BJ (cell line): ENCODE measurements at regions not wholly inside any gene's neighbourhood (a gene's known extent, or its start where the extent isn't known, plus 50 kb on each side); places are given as distances from the start of the nearest gene placed in this dataset.

Source experiments
- CTCF ChIA-PET: fragments of 350-600 bp; formaldehyde crosslinking; extraction: SDS; loops from one replicate; lab custom pipeline; 2021; ENCODE audit warnings: antibody characterized with exemption, inconsistent platforms; lab: Yijun Ruan, JAX
- POLR2A ChIA-PET: fragments of 300-600 bp; sonication (Branson Sonifier 250); formaldehyde crosslinking; extraction: SDS; loops from one replicate; lab custom pipeline; 2021; ENCODE audit warnings: antibody characterized with exemption; lab: Charles Lee
- DNase-seq: peaks from one replicate; pipeline ENCODE4 v3.0.0-alpha.2; 2011; ENCODE audit warnings: low read depth
- H3K27me3 ChIP-seq: 2 replicates; pipeline ENCODE4 v1.6.0; 2011; ENCODE audit warnings: low read length; ENCODE audit not compliant: control insufficient read depth, insufficient read depth
- H3K36me3 ChIP-seq: 2 replicates; pipeline ENCODE4 v1.5.1; 2011; ENCODE audit warnings: low read length; ENCODE audit not compliant: control insufficient read depth, insufficient read depth
- H3K4me3 ChIP-seq: 2 replicates; pipeline ENCODE4 v1.5.1; 2011; ENCODE audit warnings: low read depth, mild to moderate bottlenecking, control low read depth, low read length
- TF ChIP-seq, protein P1 (sequence below): IDR thresholded peaks from 2 replicates; pipeline ENCODE4 v1.5.1; 2011; ENCODE audit warnings: low read depth, mild to moderate bottlenecking, control low read depth, inconsistent platforms, low read length, moderate library complexity; ENCODE audit not compliant: insufficient read depth

DNA sequence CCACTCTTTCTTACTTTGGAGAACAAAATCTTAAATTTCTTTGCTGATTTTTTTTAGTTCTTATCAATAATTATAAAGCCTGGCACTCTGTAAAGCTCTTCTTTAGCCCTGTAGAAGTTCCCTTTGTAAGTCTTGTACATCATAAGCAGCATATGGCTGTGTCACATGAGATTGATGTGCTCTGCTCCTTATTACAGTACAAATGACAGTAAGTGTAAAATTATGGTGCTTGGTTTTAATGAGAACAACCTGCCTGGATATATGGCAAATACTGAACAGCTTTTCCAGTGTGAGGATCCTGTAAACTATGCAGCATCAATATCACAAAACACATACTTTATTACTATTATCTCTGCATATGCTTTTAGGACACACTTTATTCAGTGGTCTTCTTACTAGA is 145.9 kb upstream of the GNPDA2 start:
- no peak for DNase-seq
- CTCF ChIA-PET = no interaction called here
- Histone ChIP-seq H3K27me3 (no peaks in the 10 kb centered on the region), H3K36me3 (no peaks in the 10 kb centered on the region), H3K4me3 (no peak overlapping the region)
- TF ChIP-seq, protein P1, sequence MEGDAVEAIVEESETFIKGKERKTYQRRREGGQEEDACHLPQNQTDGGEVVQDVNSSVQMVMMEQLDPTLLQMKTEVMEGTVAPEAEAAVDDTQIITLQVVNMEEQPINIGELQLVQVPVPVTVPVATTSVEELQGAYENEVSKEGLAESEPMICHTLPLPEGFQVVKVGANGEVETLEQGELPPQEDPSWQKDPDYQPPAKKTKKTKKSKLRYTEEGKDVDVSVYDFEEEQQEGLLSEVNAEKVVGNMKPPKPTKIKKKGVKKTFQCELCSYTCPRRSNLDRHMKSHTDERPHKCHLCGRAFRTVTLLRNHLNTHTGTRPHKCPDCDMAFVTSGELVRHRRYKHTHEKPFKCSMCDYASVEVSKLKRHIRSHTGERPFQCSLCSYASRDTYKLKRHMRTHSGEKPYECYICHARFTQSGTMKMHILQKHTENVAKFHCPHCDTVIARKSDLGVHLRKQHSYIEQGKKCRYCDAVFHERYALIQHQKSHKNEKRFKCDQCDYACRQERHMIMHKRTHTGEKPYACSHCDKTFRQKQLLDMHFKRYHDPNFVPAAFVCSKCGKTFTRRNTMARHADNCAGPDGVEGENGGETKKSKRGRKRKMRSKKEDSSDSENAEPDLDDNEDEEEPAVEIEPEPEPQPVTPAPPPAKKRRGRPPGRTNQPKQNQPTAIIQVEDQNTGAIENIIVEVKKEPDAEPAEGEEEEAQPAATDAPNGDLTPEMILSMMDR = no peak
- POLR2A ChIA-PET = no interaction called here

GRCh38 chr4:44871133-44871532 is 144.8 kb upstream of the GNPDA2 start:
- CTCF ChIA-PET = no interaction called here

GRCh38 chr4:44869985-44870384 is 143.6 kb upstream of the GNPDA2 start:
- ChIA-PET CTCF (interaction anchor here (0.6 to 0.7 kb wide), 2 partner anchors 16 to 890 kb away, joined by 3 read pairs; no protein-coding TSS in a partner anchor), POLR2A (no interaction called here)
- Histone ChIP-seq H3K27me3 (no peaks in the 10 kb centered on the region), H3K36me3 (no peaks in the 10 kb centered on the region), H3K4me3 (no peak overlapping the region)
- no peak for DNase-seq
- TF ChIP-seq, protein P1 = no peak

More at GRCh38 chr4:44871133-44871532, 144.8 kb upstream of the GNPDA2 start:
- no peaks in the 10 kb centered on the region for H3K36me3 ChIP-seq
- POLR2A ChIA-PET = no interaction called here
- TF ChIP-seq, protein P1 = no peak
- H3K27me3 ChIP-seq = no peaks in the 10 kb centered on the region
- no peak for DNase-seq
- H3K4me3 ChIP-seq = no peak overlapping the region

DNA sequence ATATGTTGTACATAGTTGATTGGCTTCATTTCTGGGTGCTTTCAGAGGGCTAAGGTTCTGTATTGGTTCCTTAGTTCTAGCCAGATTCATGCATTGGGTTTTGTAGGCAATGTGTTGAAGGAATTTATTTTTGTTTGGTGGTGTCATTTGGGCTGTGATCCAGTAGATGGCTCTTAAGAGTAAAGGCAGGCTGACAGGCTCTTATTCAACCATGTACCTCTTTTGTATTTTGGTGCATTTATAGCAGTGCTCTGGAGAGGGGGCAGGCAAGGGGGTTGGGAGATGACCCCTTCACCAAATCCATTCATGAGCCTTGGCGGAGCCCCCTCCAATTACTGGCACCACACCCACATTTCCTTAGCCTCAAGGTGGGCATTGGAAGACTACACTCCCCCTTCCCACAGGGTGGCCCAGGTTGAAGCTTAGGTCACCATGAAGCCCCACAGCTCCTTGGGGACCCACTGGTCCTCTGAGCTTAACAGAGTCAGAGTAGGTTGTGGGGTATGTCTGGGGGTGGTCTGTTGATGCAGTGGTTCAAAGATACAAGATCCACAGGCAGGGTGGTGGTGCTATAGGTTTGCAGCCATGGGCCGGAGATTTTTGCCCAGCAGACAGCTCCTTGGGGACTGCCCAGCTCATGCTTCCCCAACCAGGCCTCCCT is 143.0 kb upstream of the GNPDA2 start:
- TF ChIP-seq, protein P1 = no peak

GRCh38 chr4:44861756-44862155 is 135.4 kb upstream of the GNPDA2 start:
- no peaks in the 10 kb centered on the region for H3K27me3 ChIP-seq
- no peak for DNase-seq
- H3K36me3 ChIP-seq = no peaks in the 10 kb centered on the region
- CTCF ChIA-PET = no interaction called here
- TF ChIP-seq, protein P1 = no peak
- POLR2A ChIA-PET = no interaction called here
- no peak overlapping the region for H3K4me3 ChIP-seq

More for the DNA sequence above, 143.0 kb upstream of the GNPDA2 start:
- H3K27me3 ChIP-seq = no peaks in the 10 kb centered on the region
- no peaks in the 10 kb centered on the region for H3K36me3 ChIP-seq
- H3K4me3 ChIP-seq = no peak overlapping the region
- CTCF ChIA-PET = interaction anchor here (0.7 kb wide), 1 partner anchor 15 kb away, joined by 3 read pairs; no protein-coding TSS in a partner anchor
- DNase-seq = no peak
- POLR2A ChIA-PET = no interaction called here
